ENCODE measurements at regions not wholly inside any gene's neighbourhood (a gene's known extent, or its start where the extent isn't known, plus 50 kb on each side); places are given as distances from the start of the nearest gene placed in this dataset.

DNA sequence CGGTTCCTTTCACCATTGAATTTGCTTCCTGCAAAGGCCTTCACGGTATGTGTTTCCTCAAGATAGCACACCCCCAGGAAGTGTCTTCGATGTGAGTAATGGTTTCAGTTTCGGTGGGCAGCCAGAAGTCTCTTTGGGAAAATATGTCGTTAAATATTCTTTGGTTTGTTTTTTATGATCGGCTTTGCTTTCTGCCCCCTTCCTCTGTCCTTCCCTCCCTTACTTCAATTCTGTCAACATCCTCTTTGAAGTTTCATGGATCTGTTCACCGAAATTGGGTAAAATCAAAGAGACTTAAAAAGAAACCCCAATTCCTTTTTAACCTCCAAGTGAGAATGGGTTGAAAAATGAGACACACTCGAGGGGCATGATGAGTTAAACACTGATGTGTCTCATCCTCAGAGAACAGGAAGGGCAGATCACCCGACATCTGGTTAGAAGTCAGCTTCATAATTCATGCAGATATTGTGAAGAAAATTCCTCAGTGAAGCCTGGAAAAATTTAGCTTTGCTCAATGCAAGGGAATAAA, 170.8 kb upstream of the HABP2 start:
- TF ChIP-seq, protein P1, sequence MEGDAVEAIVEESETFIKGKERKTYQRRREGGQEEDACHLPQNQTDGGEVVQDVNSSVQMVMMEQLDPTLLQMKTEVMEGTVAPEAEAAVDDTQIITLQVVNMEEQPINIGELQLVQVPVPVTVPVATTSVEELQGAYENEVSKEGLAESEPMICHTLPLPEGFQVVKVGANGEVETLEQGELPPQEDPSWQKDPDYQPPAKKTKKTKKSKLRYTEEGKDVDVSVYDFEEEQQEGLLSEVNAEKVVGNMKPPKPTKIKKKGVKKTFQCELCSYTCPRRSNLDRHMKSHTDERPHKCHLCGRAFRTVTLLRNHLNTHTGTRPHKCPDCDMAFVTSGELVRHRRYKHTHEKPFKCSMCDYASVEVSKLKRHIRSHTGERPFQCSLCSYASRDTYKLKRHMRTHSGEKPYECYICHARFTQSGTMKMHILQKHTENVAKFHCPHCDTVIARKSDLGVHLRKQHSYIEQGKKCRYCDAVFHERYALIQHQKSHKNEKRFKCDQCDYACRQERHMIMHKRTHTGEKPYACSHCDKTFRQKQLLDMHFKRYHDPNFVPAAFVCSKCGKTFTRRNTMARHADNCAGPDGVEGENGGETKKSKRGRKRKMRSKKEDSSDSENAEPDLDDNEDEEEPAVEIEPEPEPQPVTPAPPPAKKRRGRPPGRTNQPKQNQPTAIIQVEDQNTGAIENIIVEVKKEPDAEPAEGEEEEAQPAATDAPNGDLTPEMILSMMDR (conservative IDR thresholded peaks at IDR 0.05): no peak
- TF ChIP-seq ZFX (IDR thresholded peaks at IDR 0.05): no peak

All from C4-2B (cell line).